ENCODE measurements at regions not wholly inside any gene's neighbourhood (a gene's known extent, or its start where the extent isn't known, plus 50 kb on each side); places are given as distances from the start of the nearest gene placed in this dataset.

GRCh38 chr2:8304821-8305766 is 376.8 kb upstream of the ID2 start:
- TF ChIP-seq CTCF (IDR thresholded peaks at IDR 0.05) (no peak), POLR2A (IDR thresholded peaks at IDR 0.05) (no peak)

Measured in heart left ventricle (tissue), 13 donors.